ENCODE measurements at regions not wholly inside any gene's neighbourhood (a gene's known extent, or its start where the extent isn't known, plus 50 kb on each side); places are given as distances from the start of the nearest gene placed in this dataset.
A peak's percentile ranks its signal among the peaks of the same experiment; 100 is the strongest.

DNA sequence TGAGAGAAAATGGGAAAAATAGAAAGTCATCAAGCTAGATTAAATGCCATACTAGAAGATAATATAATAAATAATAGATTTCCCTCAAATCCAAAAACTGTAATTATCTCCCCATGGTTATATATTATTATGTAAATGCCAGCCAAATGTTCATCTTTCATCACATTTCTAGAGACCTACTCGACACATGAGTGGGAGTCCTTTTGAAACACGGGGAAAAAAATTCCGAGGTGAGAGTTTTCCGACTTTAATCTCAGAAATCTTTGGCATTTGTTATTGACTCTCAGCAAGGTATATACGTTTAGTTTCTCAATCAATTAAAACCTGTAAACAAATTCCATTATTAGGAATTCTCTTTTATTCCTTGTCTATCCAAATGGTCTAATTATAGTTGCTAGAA, 465.4 kb upstream of the SMIM31 start:
- POLR2A ChIA-PET, result no interaction called here
- DNase-seq (ENCODE audit: extremely low spot score), result no peak
- CTCF ChIA-PET, result interaction anchor here (1.2 kb wide), 1 partner anchor 15 kb away, joined by 4 read pairs; no protein-coding TSS in a partner anchor
- TF ChIP-seq, protein P1, sequence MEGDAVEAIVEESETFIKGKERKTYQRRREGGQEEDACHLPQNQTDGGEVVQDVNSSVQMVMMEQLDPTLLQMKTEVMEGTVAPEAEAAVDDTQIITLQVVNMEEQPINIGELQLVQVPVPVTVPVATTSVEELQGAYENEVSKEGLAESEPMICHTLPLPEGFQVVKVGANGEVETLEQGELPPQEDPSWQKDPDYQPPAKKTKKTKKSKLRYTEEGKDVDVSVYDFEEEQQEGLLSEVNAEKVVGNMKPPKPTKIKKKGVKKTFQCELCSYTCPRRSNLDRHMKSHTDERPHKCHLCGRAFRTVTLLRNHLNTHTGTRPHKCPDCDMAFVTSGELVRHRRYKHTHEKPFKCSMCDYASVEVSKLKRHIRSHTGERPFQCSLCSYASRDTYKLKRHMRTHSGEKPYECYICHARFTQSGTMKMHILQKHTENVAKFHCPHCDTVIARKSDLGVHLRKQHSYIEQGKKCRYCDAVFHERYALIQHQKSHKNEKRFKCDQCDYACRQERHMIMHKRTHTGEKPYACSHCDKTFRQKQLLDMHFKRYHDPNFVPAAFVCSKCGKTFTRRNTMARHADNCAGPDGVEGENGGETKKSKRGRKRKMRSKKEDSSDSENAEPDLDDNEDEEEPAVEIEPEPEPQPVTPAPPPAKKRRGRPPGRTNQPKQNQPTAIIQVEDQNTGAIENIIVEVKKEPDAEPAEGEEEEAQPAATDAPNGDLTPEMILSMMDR (IDR thresholded peaks at IDR 0.05; ENCODE audit: control extremely low read depth, extremely low read depth, low read depth, missing control alignments), result no peak

DNA sequence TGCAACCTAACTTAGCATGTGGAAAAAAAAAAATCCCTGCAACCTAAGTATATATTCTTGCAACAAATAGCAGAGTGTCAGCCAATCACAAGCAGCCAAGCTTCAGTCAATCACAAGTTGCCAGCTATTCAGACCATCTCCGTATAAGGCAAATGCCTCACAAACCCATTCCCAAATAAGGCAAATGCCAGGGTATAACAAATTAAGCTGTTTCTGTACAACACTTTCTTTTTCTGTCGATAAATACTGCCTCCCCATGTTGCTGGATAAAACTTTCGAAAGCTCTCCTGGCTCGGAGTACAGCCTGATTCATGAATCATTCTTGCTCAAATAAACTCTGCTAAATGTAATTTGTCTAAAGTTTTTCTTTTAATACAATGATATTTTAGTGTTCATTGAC, 460.7 kb upstream of the SMIM31 start:
- ChIA-PET POLR2A (no interaction called here), CTCF (interaction anchor here (2.6 kb wide), 1 partner anchor 11 kb away, joined by 14 read pairs; no protein-coding TSS in a partner anchor)
- DNase-seq (ENCODE audit: extremely low spot score), result no peak
- TF ChIP-seq, protein P1 (IDR thresholded peaks at IDR 0.05; ENCODE audit: control extremely low read depth, extremely low read depth, low read depth, missing control alignments), result no peak

DNA sequence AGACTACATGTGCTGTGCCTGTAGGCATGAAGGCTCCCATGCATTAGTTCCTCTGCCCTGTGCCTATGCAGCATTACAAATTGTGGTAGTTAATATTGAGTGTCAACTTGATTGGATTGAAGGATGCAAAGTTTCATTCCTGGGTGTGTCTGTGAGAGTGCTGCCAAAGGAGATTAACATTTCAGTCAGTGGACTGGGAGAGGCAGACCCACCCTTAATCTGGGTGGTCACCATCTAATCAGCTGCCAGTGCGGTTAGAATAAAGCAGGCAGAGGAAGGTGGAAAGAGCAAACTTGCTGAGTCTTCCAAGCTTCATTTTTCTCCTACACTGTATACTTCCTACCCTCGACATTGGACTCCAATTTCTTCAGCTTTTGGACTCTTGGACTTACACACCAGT, 460.2 kb upstream of the SMIM31 start:
- CTCF ChIA-PET, result interaction anchor here (2.6 kb wide), 1 partner anchor 11 kb away, joined by 14 read pairs; no protein-coding TSS in a partner anchor
- TF ChIP-seq, protein P1 (IDR thresholded peaks at IDR 0.05; ENCODE audit: control extremely low read depth, extremely low read depth, low read depth, missing control alignments), result no peak

DNA sequence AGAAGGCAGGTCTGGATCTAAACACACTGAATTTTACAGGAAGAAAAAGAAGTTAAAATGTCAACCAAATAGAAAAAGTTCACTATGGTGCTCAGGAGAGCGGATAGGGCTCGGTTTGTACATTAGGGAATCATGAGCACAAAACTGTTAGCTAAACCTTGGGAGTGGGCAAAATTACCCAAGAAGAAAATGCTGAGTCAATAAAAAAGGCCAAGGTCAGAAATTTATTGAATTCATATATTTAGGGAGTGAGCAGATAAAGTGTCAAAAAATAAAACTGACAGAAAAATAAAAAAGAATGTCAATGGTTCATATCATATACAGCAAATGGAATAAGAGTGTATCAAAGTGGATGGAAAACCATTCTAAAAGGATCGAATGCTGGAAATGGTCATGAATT, 452.5 kb upstream of the SMIM31 start:
- ChIA-PET CTCF (no interaction called here), POLR2A (no interaction called here)
- TF ChIP-seq, protein P1 (IDR thresholded peaks at IDR 0.05; ENCODE audit: control extremely low read depth, extremely low read depth, low read depth, missing control alignments), result no peak
- DNase-seq (ENCODE audit: extremely low spot score), result no peak

More for the DNA sequence above, 460.2 kb upstream of the SMIM31 start:
- POLR2A ChIA-PET, result no interaction called here
- no peak for DNase-seq (ENCODE audit: extremely low spot score)

DNA sequence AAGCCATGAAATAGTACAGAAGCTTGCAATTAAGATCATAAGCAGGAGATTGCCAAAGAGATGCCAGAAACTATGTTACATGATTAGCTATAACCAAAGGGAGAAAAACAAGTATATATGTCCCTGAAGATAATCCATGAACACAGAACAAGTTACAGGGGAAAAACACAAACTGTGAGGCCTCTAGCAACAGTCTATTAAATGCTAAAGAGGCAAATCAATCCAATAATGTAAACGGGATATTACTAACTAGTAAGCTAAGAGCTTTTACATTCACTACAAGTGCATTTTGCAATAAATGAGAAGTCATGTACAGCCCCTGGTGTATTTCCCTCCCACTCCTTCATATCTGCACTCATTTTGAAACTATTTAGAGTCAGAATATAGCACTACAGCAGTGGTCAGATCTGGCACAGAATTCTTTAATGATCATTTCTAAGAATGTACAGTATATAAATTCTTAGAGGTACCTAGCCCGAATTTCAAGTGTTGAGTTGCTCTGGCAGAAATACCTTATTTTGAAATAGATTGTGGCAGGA, 449.8 kb upstream of the SMIM31 start:
- TF ChIP-seq, protein P1 (IDR thresholded peaks at IDR 0.05; ENCODE audit: control extremely low read depth, extremely low read depth, low read depth, missing control alignments), result no peak
- ChIA-PET POLR2A (no interaction called here), CTCF (interaction anchor here (1.7 to 3.2 kb wide), 2 partner anchors 10 to 15 kb away, joined by 4 to 14 read pairs; no protein-coding TSS in a partner anchor)
- DNase-seq (ENCODE audit: extremely low spot score), result peak; percentile 8

DNA sequence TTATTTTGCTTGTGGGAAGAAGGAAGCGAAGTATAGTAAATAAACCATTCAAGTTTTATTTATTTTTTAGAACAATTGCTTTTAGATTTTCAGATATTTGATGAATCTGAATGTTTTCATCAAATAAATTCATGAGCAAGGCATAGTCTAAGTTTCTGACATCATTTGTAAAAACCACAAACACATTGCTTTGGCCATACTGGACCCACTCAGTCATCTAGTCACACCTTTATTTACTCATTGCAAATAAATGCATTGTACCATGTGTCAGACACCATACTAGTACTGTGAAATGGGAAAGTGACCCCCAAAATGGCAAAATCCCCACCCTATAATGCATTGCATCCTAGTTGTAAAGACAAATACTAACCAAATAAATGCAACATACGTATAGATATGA, 449.1 kb upstream of the SMIM31 start:
- ChIA-PET POLR2A (no interaction called here), CTCF (interaction anchor here (1.7 to 3.2 kb wide), 2 partner anchors 11 to 16 kb away, joined by 4 to 14 read pairs; no protein-coding TSS in a partner anchor)
- TF ChIP-seq, protein P1 (IDR thresholded peaks at IDR 0.05; ENCODE audit: control extremely low read depth, extremely low read depth, low read depth, missing control alignments), result no peak
- no peak for DNase-seq (ENCODE audit: extremely low spot score)

Data from GM10248 (cell line).